ENCODE measurements at regions not wholly inside any gene's neighbourhood (a gene's known extent, or its start where the extent isn't known, plus 50 kb on each side); places are given as distances from the start of the nearest gene placed in this dataset.

GRCh38 chr5:165783024-165783423 lies 2277.6 kb downstream of the MAT2B start:
- Mint-ChIP-seq H3K27ac (ENCODE audit: unreplicated experiment) (no peak overlapping the region), H3K36me3 (ENCODE audit: low read depth) (no peaks in the 10 kb centered on the region), H3K27me3 (ENCODE audit: low read depth) (no peaks in the 10 kb centered on the region), H3K9me3 (ENCODE audit: low read depth) (peaks cover 3% of the 10 kb centered on the region), H3K4me3 (ENCODE audit: unreplicated experiment) (no peak overlapping the region), H3K4me1 (ENCODE audit: low read depth) (no peaks in the 10 kb centered on the region)
- no peak for TF ChIP-seq CTCF (IDR thresholded peaks at IDR 0.05)
- no peak for DNase-seq (ENCODE audit: low spot score)

- Mint-ChIP-seq H3K9me3 (ENCODE audit: low read depth) (no peaks in the 10 kb centered on the region), H3K4me3 (ENCODE audit: unreplicated experiment) (no peak overlapping the region), H3K27me3 (ENCODE audit: low read depth) (no peaks in the 10 kb centered on the region), H3K36me3 (ENCODE audit: low read depth) (no peaks in the 10 kb centered on the region), H3K27ac (ENCODE audit: unreplicated experiment) (no peak overlapping the region), H3K4me1 (ENCODE audit: low read depth) (no peaks in the 10 kb centered on the region)
- no peak for TF ChIP-seq CTCF (IDR thresholded peaks at IDR 0.05)
- DNase-seq (ENCODE audit: low spot score), result no peak
These were observed 2280.7 kb downstream of the MAT2B start for GRCh38 chr5:165786073-165786472.

- H3K27ac Mint-ChIP-seq (ENCODE audit: unreplicated experiment), result no peak overlapping the region
- no peaks in the 10 kb centered on the region for H3K36me3 Mint-ChIP-seq (ENCODE audit: low read depth)
- no peaks in the 10 kb centered on the region for H3K27me3 Mint-ChIP-seq (ENCODE audit: low read depth)
- no peak for DNase-seq (ENCODE audit: low spot score)
- peaks cover 11% of the 10 kb centered on the region for H3K9me3 Mint-ChIP-seq (ENCODE audit: low read depth)
- no peak overlapping the region for H3K4me3 Mint-ChIP-seq (ENCODE audit: unreplicated experiment)
- no peaks in the 10 kb centered on the region for H3K4me1 Mint-ChIP-seq (ENCODE audit: low read depth)
- TF ChIP-seq CTCF (IDR thresholded peaks at IDR 0.05), result no peak
These were observed 2289.7 kb downstream of the MAT2B start for GRCh38 chr5:165795073-165795472.

GRCh38 chr5:165805756-165806155 lies 2300.3 kb downstream of the MAT2B start:
- H3K9me3 Mint-ChIP-seq (ENCODE audit: low read depth), result no peaks in the 10 kb centered on the region
- no peak overlapping the region for H3K27ac Mint-ChIP-seq (ENCODE audit: unreplicated experiment)
- H3K4me3 Mint-ChIP-seq (ENCODE audit: unreplicated experiment), result no peak overlapping the region
- TF ChIP-seq CTCF (IDR thresholded peaks at IDR 0.05), result no peak
- H3K27me3 Mint-ChIP-seq (ENCODE audit: low read depth), result peaks cover 7% of the 10 kb centered on the region
- H3K4me1 Mint-ChIP-seq (ENCODE audit: low read depth), result no peaks in the 10 kb centered on the region
- no peak for DNase-seq (ENCODE audit: low spot score)
- no peaks in the 10 kb centered on the region for H3K36me3 Mint-ChIP-seq (ENCODE audit: low read depth)

GRCh38 chr5:165808335-165808734 lies 2302.9 kb downstream of the MAT2B start:
- DNase-seq (ENCODE audit: low spot score), result no peak
- no peaks in the 10 kb centered on the region for H3K9me3 Mint-ChIP-seq (ENCODE audit: low read depth)
- no peak overlapping the region for H3K27ac Mint-ChIP-seq (ENCODE audit: unreplicated experiment)
- no peaks in the 10 kb centered on the region for H3K36me3 Mint-ChIP-seq (ENCODE audit: low read depth)
- H3K4me3 Mint-ChIP-seq (ENCODE audit: unreplicated experiment), result no peak overlapping the region
- H3K27me3 Mint-ChIP-seq (ENCODE audit: low read depth), result peaks cover 3% of the 10 kb centered on the region
- TF ChIP-seq CTCF (IDR thresholded peaks at IDR 0.05), result no peak
- H3K4me1 Mint-ChIP-seq (ENCODE audit: low read depth), result no peaks in the 10 kb centered on the region
